ENCODE measurements at regions not wholly inside any gene's neighbourhood (a gene's known extent, or its start where the extent isn't known, plus 50 kb on each side); places are given as distances from the start of the nearest gene placed in this dataset.
"Not testable (repeated sequence)": the region's sequence is repeated elsewhere in the genome, so short reads cannot be mapped to it uniquely, and the experiment has no call there.

DNA sequence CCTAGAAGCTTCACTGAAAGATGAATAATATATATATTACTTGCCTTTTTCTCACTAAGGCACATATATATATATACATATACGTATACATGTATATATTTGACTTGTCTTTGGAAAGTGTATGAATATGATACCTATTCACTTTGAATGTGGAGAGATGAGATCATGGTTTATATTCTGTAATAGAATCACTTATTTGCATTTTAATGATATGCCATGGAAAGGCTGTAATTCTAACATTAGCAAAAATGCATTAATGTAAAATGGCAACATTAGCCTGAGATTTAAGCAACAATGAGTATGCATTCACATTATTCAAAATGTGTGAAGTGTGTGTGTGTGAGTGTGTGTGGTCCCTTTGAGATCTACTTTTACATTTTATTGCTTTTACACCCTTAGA lies 54.5 kb upstream of the PRKD1 start:
- DNase-seq = no peak

DNA sequence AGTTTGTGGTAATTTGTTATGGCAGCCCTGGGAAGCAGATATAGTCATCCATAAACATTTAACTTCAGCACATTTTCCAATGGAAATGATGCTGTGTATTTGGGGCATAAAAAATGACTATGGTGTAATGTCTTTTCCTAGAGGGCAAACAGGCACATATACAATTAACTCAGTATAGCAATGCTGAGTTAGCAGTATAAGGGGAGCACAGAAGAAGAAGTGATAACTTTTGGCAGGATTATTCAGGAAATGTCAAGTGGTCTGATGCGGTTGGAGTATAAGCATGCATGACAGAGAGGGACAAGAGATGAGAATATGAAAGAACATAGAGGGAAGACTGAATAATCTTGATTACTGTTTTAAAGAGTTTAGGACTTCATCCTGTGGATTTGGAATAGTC lies 55.3 kb upstream of the PRKD1 start:
- no peak for DNase-seq

DNA sequence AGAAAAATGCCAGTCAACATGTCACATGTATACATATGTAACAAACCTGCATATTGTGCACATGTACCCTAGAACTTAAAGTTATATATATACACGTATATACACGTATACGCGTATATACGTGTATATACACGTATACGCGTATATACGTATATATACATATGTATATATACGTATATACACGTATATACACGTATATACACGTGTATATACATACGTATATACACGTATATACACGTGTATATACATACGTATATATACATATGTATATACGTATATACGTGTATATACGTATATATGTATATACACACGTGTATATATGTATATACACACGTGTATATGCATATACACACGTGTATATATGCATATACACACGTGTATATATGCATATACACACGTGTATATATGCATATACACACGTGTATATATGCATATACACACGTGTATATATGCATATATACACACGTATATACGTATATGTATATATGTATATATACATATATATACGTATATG lies 62.8 kb upstream of the PRKD1 start:
- DNase-seq = not testable (repeated sequence)

DNA sequence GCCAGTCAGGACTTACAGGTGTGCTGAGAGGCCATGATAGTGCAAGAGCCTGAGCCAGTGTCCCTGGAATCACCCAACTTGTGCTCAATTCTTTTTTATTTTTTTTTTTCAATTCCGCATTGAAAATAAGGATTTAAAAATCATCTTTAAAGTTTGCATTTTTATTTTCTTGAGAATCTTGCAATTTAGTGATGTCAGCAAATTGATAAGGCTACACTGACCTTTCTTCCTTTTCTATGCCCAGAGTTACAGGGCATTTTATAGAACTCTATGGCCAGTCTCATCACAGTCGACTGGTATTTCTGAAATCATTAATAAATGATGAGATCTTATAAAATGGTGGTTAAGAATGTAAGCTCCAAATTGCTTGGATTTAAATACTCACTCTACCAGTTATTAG lies 63.3 kb upstream of the PRKD1 start:
- DNase-seq = no peak

DNA sequence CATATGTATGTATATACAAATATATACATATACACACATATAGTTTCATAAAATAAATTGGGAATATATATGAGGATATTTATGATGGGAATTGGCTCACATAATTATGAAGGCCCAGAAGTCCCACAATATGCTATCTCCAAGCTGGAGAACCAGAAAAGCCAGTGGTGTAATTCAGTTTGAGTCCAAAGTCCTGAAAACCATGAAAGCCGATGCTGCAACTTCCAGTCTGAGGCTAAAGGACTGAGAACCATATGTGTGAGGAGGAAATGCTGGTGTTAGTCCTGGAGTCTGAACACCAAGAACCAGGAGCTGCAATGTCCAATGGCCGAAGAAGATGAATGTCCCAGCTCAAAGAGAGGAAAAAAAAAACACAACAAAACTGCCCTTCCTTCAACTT lies 65.5 kb upstream of the PRKD1 start:
- DNase-seq = no peak

DNA sequence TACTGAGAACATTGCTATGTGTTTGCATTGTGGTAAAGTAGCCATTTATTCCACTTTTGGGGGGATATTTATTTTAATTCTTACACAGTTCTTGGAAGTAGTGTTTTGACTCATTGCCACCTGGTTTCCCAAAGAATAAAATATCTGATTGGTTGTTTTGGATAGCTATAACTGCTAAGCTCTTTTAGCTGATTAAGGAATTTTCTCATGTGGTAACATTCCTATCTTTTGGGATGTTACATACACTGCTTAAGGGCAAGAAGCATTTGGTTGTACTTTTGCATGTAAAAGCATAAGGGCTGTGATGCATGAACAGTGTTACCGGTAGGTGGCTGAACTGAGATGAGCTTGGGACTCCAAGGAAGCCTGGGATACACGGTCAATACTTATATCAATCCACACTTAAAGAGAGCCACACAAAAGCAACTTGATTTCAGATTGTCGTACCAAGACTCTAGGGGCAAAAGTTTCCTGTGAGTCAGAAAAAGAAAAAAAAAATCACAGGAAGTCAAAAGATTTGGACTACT lies 71.4 kb upstream of the PRKD1 start:
- no peak for DNase-seq

DNA sequence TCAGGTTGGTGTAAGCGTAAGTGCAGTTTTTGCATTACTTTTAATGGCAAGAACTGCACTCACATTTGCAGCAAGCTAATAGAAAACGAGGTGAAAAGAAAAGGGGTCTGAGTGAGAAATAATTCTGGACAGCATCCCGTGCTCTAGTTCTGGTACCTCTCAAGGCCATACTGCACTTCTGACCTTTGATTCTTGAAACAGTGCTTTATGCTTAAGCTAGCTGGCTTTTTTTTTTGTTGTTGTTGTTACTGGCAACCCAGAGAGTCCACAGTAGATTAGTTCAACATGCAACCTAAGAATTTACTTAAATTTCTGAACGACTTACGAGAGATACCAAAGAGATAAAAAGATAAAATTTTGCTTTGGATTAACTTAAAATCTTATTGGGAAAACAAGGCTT lies 75.2 kb upstream of the PRKD1 start:
- DNase-seq = no peak

DNA sequence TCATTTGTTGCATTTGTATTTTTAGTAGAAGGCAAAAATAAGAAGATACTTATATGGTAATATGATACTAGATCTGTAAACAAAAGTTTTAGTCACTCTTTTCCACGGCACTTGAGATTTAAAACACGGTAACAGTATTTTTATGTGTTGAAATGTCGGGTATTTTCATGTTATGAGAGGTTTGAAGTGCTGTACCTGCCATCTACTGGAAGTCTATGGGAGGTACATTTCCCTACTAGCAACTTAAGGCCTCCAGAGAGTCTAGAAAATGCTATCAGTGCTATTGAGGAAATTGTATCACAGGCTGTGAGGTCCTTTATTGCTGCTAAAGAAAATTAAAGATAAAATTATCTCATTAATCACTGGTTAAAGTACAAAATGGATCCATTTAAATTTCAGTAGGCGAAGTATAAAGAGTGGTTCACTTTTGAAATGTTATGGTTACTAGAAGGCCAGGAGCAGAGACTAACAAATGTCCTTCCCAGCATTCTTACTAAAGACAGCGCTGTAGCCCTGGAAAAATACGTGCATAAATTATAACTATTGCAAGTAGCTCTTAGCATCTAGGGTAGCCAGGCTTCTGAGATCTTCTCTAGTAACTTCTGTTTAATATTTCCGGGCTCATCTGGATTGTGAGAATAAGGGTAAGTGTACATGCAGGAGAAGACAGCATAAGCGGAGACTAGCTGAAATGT lies 77.6 kb upstream of the PRKD1 start:
- DNase-seq = peak; percentile 58

DNA sequence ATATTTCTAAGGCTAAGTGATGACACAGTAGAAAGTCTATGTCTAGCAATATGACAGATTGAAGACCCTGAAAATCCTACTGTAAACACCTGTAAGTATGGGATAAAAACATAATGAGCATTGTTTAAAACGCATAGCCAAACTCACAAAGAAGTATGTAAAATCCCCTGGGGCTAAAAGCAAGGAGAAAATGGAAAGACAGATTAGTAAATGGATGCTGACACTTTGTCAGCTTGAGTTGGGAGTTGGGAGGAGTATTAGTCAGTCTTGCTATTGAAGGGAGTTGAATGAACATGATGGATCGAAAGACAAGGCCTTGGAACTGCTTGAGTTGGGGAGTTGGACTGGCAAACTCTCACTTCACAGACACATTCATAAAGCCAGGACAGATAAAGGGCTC lies 79.0 kb upstream of the PRKD1 start:
- no peak for DNase-seq

DNA sequence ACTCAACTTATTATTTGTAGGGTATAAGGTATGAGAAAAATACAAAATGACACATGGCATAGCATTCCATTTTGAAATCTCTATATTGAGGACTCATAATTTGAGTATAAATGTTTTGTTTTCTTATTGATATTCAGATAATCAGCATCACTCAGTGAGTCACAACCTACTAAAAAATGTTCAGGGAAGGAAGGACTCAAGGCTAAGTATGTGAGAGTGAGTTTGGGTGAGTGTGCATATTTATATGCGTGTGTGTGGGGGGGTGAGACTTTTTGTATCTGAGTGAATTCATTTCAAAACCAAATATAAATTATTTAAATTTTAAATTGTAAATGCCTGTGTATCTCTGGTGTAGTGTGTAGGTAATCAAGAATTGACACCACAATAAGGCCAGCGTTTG lies 87.8 kb upstream of the PRKD1 start:
- no peak for DNase-seq

DNA sequence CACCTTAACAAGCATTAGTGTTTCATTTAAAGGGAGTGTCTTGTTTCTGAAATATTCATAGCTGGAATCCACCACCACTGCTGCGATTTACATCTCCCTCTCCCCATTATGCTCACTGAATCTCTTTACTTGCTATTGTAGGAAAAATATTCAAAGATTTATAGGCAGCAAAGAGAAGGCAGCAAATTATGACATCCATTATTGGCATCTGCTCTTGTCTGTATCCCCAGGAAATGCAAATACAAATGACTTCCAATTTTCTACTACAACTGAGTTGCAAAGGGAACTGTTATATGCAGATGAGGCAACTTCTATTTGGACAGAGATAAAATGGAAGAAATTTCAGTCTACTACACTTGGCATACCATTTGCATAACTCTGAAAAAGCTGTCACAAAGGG lies 88.4 kb upstream of the PRKD1 start:
- DNase-seq = no peak

DNA sequence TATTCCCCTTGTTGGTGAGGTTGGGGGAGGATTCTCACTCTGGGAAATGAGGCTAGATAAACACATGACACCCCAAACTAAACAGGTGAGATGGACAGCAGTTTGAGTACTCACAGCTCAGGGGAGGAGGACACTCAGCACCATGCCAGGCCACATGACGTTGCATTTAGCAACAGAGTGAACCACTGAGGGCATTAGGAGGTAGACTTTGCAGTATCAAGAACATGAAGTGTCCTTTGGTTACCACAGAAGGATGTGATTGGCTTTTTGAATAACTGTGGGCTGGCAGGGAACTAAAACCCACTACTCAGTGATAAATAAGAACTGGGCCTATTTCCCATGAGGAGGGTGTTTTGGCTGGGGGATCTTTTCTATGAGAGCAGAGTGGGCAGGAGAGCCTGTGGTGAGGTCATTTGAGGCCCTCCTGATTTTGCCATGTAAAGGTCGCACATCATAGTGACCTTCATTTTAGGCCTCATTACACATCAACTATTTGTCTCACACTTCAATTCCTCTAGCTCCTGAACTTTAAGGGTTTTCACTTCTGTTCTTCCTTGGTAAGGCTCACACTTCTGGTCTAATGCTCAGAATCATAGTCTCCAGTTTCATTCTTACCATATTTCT lies 89.8 kb upstream of the PRKD1 start:
- no peak for DNase-seq

DNA sequence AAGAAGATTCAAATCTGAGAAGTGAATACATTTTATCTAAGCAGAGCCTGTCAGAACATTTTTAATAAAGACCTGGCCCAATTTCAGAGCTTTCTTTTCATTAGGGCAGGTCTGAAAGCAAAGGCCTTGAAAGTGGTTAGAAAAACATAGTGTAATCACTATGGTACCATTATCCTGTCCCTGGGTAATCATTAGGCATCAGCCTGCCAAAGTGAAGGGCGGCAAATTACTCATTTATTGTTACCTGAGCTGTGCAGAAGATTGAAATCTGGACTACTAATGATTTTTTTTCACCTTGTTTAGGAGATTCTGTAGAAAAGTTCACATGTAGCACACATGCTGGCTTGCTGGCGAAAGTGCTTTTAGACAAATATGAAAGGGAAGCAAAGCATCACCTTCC lies 92.6 kb upstream of the PRKD1 start:
- DNase-seq = peak; percentile 33

DNA sequence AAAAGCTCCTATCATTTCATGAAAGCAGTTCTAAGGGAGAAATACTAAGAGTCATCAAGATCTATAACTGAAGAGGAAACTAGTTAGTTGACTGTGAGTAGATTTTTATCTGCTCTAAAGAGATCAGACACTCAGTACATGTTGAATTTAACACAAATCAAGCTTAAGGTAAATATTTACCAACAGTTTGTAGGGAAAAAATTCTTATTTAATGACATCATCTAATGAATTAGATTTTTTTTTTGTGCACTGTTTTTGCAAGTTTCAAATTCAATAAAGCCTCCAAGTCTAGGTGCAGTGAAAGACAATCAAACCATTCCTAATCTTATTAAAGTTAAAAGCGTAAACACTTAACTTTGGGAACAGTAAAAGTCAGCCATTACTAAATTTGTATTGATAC lies 93.0 kb upstream of the PRKD1 start:
- DNase-seq = no peak

DNA sequence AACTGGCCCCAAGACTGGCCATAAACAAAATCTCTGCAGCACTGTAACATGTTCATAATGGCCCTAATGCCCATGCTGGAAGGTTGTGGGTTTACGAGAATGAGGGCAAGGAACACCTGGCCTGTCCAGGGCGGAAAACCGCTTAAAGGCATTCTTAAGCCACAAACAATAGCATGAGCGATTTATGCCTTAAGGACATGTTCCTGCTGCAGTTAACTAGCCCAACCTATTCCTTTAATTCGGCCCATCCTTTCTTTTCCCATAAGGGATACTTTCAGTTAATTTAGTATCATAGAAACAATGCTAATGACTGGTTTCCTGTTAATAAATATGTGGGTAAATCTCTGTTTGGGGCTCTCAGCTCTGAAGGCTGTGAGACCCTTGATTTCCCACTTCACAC lies 95.7 kb upstream of the PRKD1 start:
- DNase-seq = not testable (repeated sequence)

DNA sequence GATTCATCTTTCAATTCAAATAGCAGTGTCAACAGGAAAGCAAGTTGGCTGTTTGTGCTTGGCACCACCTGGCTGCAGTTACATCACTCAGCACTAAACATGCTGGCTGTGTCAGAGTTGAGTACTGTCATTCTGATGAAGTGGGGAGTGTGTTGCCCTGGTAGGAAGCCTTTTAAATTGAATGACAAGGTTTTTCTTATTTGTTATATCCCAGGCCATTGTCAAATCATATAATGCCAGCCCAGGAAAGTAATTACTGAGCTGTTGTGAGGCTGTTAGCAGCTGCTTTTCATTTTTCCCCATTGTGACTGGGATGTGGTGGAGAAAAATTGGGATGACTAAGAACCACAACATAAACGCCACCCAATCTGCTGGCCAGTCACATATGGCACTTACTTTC lies 106.5 kb upstream of the PRKD1 start:
- peak; percentile 86 for DNase-seq

DNA sequence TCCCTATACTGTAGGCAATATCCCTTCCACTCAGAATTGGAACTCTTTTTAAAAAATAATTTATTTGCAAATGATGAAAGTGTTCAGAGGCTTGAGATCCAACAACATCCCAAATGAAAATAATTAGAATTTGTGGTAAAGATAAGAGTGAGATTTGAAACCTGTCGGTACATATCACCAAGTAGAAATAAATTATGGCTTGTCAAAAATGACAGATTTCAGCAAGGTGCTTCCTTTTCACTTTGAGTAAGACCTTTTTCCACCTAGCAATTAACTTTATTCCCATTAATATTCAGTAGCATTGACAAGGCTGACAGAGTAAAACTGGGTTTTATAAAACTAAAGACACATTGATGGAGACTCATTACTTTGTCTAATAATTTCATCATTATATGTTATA lies 107.7 kb upstream of the PRKD1 start:
- peak; percentile 7 for DNase-seq

DNA sequence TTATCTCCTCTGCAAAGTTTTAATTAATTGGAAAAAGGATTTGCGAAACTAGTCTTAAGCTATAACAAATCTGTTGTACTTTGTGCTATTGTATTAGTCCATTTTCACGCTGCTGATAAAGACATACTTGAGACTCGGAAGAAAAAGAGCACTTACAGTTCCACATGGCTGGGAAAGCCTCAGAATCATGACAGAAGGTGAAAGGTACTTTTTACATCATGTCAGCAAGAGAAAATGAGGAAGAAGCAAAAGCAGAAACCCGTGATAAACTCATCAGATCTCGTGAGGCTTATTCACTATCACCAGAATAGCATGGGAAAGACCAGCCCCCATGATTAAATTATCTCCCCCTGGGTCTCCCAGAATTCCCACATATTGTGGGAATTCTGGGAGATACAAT lies 118.1 kb upstream of the PRKD1 start:
- DNase-seq = no peak

DNA sequence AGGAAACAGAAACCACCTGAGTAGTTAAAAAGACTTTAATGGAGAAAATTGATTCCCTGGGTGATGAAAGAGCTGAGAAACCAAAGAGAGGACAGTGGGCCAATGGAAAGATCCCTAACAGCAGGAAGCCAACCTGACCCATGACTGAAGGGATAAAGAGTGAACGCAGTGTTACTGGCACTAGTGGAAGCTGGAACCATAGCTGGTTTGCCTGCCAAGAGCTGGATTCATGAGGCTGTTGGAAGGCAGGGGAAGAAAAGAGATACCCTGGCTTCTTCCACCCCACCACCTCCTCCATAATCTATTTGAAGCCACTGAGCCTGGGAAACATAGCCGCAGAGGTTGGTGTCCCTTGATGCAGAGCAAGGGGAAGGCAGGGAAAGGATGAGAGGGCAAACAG lies 125.5 kb upstream of the PRKD1 start:
- no peak for DNase-seq

DNA sequence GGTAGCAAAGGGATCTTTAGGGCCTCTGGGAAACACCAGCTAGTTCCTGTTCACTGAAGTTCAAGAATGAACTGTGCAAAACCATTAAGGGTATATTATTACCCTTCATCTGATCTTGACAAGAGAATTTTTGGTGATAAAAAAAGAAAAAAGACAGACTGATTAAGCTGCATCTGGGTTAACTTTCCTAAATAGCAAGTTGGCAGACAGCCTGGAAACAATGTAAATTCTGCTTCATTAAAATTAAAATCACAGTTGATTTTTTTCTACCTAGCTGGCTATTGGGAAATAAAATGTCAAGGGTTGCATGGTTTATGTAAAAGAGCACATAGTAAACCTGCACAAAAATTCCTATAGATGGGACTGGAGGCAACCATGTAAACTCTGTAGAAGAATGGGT lies 126.6 kb upstream of the PRKD1 start:
- no peak for DNase-seq

DNA sequence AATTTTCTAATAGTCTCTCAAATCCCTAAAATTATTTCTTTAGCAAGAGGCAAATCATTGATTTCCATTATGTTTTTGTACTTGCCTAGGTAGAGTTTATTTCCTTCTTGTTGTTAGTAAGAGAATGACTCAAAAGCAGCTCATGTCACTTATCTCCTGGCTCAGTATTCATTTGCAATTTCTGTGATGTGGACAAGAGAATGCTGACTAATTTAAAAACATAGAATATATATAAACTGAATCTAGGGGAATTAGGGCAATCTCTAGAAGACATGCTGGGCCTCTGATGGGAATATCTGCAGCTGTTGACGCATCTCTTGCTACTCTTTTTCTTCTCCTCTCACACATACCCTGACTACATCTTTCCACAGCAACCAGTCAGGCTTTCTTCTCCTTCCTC lies 130.8 kb upstream of the PRKD1 start:
- no peak for DNase-seq

DNA sequence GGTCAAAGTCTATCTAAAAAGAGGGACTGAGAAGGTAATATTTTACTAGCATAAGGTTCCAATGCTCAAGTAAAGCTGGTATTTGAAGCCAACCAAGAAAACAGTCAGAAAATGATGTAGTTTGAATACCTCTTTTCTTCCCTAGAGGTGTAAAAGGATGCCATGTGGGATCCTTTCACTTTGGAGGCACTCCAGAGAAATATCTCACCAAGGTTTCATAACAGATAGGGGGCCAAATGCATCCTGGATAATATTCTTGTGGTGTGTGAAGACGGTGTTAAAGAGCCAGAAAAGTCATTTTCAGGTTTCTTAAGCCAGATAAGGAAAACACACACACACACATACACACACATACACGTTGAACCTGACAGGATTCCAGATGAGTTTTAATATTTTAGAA lies 136.1 kb upstream of the PRKD1 start:
- no peak for DNase-seq

DNA sequence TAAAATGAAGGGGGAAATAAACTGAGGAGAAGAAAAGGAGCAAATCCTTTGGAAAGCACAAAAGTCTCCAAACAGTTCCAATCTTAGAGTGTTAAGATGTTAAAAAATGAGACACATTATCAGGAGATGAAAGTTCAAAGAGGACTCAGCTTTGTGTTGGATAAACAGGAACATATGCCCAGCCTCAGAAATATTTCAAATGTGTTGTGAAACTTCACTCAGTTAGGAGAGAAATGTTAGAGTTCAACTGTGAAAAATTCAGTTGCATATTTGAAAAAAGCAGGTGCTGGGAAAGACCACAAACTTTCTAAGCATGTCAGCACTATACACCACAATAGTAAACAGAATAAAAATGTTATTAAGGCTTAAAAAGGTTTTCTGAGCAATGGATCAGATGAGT lies 136.8 kb upstream of the PRKD1 start:
- DNase-seq = no peak

DNA sequence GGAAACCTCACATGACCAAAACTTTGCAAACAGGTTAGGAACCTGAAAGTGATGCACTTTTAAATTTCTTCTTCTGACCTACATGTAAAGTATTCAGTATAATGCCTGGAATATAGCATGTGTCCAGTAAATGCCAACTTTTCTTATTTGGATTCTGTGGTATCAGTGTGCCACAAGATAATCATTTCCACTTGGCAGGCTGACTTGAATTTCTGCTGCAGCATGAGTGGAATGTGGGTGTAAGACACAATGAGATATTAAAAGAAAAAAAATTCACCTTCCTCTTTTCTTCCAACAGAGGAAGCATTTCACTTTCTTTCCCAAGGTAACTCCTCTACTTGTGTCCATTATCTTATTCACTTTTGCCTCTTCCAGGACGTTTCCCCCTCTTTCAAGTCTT lies 141.9 kb upstream of the PRKD1 start:
- DNase-seq = no peak

DNA sequence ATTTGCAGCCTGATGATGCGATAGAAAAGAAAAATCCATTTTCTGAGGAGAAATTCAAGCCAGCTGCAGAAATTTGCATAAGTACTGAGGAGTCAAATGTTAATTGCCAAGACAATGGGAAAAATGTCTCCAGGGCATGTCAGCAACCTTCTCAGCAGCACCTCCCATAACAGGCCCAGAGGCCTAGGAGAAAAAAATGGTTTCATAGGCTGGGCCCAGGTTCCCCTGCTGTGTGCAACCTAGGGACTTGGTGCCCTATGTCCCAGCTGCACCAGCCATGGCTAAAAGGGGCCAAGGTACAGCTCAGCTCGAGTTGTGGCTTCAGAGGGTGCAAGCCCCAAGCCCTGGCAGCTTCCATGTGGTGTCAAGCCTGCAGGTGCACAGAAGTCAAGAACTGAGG lies 144.8 kb upstream of the PRKD1 start:
- not testable (repeated sequence) for DNase-seq
